Activated CD4-positive, alpha-beta T cell treated with anti-CD3 and anti-CD28 coated beads for 4 hours (primary cell): ENCODE measurements at regions not wholly inside any gene's neighbourhood (a gene's known extent, or its start where the extent isn't known, plus 50 kb on each side); places are given as distances from the start of the nearest gene placed in this dataset.
A peak's percentile ranks its signal among the peaks of the same experiment; 100 is the strongest.

Source experiments
- DNase-seq, 2 donors: peaks; one replicate each; pipeline ENCODE4 v3.0.0-alpha.2; 2020

- no peak for DNase-seq
Measured at GRCh38 chr20:40738976-40739375, 49.9 kb upstream of the MAFB start.

DNA sequence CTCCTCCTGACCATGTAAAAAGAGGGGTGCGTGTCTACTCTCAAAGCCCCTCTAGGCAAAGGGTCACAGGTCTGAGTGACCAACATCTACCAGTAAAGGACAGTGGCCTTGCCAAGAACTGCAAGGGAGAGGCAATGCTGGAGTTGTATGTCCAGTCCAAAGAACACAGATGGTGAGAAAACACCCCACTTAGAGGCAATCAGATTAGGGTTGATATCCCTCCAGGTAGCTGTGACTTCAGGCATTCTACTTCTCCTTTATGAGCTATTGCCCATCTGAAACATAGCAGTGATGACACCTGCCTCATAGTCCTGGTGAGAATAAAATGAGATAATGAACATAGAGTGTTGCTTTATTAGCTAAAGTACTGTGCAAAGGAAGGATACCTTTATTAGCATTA, 50.8 kb upstream of the MAFB start:
- no peak for DNase-seq

GRCh38 chr20:40741507-40742106, 52.6 kb upstream of the MAFB start:
- peak; percentile 5 to 7 for DNase-seq

GRCh38 chr20:40743141-40743775, 54.2 kb upstream of the MAFB start:
- DNase-seq = no peak

- no peak for DNase-seq
Measured at GRCh38 chr20:40744072-40744817, 55.2 kb upstream of the MAFB start.

- no peak for DNase-seq
Measured at GRCh38 chr20:40744818-40745175, 55.8 kb upstream of the MAFB start.

DNA sequence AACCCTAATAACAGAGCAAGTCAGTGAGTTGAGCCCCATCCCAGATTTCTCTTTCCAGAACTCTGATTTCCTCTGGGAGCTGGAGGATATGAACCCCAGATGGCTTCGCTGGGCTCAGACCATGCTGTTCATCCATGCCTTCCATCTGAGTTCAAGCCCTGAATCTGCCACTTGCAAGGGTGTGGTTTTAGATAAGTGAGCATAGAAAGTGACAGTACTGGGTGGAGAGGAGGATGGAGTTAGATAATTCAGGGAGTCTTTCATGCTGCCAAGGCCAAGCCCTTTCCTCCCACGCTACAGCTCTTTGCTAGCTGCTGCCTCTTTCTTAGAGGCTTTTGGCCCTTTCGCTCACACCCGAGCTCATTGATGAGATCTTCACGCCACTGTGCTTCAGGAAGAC, 57.2 kb upstream of the MAFB start:
- DNase-seq = no peak

DNA sequence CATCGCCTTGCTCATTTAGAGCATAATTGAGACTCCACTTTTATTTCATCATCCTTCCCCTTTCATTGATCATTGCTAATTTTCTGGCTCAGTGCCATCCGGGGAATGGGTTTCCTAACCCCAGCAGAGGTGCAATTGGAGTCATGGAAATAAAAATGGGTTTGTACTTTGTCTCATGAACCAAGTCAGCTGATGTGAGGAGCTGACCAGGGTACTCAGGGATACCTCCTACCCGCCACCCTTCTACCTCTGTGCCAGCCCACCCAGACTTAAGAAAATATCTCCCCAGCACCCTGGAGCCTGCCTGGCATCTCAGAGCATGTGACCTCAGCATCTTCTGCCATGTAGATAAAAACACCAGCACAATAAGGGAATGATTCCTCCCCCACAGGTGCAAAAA, 59.1 kb upstream of the MAFB start:
- DNase-seq = no peak

GRCh38 chr20:40749985-40750506, 61.0 kb upstream of the MAFB start:
- DNase-seq = no peak

DNA sequence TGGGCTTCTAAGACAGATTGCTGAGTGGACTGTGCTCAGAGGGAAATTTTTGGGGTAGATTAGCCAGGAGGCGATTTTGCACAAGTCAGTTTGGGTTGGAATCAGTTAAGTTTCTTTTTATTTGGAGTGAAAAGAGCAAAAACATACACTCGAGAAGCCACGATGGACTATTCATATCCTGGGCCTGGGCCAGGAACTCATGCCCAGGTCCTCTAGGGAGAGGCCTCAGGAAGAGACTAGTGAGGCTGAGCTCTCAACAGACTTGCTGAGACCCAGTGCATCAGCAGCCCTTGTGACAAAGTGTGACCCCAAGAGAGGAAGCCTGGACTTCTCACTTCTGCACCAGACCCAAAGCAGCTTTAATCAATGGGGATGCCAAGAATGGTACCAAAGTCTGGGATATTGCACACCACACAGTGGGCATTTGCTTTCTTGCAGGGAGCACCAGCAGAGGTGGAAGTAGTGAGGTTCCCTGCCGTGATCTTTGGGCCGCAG, 61.6 kb upstream of the MAFB start:
- no peak for DNase-seq

GRCh38 chr20:40753472-40753871, 64.4 kb upstream of the MAFB start:
- DNase-seq = no peak

- no peak for DNase-seq
Measured at GRCh38 chr20:40754339-40754943, 65.4 kb upstream of the MAFB start.

DNA sequence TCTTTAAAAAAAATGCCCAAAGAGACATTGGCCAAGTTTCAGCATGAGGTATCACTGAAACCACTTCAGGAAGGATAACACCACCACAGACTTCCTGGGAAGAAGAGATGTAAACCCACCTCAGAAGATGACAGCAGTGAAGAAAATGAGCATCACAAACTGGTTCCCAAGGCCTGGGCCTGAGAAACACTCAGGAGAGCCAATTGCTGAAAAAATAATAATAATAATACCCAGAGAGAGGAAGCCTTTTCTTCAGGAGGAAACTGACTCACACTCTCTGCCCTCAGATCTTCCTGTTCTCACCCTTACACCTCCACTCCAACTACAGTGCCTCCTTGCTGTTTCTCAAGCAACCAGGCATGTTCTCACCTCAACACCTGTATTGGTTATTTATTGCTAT, 68.1 kb upstream of the MAFB start:
- DNase-seq = no peak

- no peak for DNase-seq
Measured at GRCh38 chr20:40758790-40759189, 69.8 kb upstream of the MAFB start.

DNA sequence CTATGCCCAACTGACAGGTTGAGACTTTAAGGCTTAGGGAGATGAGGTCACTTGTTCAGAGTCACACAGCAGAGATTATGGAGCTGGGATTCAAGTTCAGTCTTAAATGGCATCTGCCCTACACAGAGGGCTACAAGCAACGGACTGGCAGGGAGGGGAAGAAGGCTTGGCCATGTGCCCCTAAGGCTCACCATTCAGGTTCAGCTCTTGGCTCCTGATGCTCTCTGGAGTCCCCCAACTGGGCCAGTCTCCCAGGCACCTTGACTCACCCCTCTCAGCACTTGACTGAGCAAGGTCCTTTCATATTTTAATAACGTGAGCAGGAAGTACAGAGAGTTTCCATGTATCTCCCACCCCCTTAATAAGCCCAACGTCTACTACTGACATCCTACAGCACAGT, 71.4 kb upstream of the MAFB start:
- DNase-seq = no peak

DNA sequence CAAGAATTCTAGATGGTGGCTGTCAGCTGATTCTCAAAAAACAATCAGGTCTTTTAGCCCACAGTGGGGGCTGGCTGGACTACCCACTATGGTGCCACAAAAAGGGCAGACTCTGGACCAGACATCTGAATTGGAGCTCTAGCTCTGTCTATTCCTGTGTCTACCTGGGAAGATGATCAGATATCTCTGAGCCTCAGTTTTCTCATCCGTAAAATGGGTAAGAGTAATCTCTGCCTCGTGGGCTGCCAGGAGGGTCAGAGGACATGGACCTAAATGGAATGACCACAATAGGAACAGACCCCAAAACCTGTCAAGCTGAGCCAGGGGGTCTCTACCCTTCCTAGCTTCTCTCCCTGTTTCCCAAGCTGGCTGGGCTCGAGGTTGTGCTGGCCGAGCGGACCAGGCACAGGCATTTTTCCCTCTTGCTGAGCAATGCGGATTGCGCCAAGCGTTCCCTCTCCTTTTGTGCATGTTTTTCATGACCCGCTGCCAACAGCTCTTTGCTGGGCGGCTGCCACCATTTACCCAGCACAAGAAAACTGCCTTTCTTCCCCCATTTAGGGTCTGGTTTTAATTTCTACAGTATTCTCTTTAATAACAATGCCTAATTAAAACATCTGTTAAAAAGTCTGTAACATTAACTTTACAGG, 74.7 kb upstream of the MAFB start:
- DNase-seq = no peak

DNA sequence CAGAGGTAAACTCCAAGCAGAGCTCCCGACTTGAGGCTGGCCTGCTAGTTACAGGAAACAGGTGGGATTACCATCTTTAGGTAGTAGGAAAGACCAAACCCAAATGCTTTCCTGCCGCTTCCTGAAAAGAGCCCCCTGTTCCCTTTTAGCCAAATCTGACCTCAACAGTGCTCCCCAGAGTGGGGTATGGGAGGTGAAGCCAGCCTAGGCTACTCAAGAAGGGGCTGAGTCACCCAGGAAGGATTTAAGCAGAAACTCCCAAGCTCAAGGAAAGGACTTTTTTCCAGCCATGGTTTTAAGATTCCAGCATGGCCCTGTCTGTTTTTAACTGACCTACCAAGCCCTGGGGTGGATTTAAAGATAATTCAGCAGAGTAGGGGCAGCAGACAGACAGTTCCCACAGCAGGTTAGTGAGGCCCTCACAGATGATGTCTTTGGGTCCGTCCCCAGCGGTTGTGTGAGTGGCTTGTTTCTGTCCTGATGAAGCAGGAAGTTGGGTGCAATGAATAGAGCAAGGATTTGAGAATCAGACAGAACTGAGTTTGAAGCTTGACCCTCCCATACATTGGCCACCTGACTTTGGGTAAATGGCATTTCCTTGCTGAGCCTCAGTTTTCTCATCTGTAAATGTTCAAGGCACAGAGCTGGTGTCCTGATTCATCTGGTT, 76.9 kb upstream of the MAFB start:
- no peak for DNase-seq

GRCh38 chr20:40766790-40767614, 78.0 kb upstream of the MAFB start:
- no peak for DNase-seq

GRCh38 chr20:40767615-40767924, 78.5 kb upstream of the MAFB start:
- no peak for DNase-seq

DNA sequence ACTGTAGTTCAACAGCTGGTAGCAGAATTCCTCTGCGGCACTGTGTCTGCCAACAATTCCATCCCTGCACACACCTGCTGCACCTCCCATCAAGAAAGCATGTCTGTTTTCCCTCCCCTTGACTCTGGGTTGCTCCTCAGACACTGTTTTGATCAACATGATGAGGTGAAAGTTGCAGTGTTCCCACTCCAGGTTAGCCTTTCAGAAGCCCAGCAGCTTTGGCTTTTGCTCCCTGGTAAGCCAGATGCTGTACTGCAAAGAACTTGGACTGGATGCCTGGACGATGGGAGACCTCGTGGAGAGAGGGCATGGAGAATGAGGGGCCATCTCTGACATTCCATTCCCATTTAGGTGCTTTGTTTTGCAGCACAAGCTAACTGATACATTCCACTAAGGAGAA, 79.1 kb upstream of the MAFB start:
- no peak for DNase-seq

GRCh38 chr20:40769677-40770285, 80.7 kb upstream of the MAFB start:
- no peak for DNase-seq
